Activated CD4-positive, alpha-beta T cell treated with anti-CD3 and anti-CD28 coated beads, Interleukin-2, amount 10 ng/mL, durations not matched to agents 24 days and 14 days (primary cell): ENCODE measurements at regions not wholly inside any gene's neighbourhood (a gene's known extent, or its start where the extent isn't known, plus 50 kb on each side); places are given as distances from the start of the nearest gene placed in this dataset.
"Not testable (repeated sequence)": the region's sequence is repeated elsewhere in the genome, so short reads cannot be mapped to it uniquely, and the experiment has no call there.

Source experiments
- DNase-seq: peaks from one replicate; pipeline ENCODE4 v3.0.0; 2022
- H3K27ac Mint-ChIP-seq: one replicate; pipeline ENCODE4 v1.8.0; 2022; ENCODE audit warnings: mild to moderate bottlenecking, mixed read lengths
- H3K27me3 Mint-ChIP-seq: one replicate; pipeline ENCODE4 v1.8.0; 2022; ENCODE audit warnings: mixed read lengths
- H3K36me3 Mint-ChIP-seq: one replicate; pipeline ENCODE4 v1.8.0; 2022; ENCODE audit warnings: low read depth, mild to moderate bottlenecking, mixed read lengths
- H3K4me1 Mint-ChIP-seq: one replicate; pipeline ENCODE4 v1.8.0; 2021; ENCODE audit warnings: mixed read lengths
- H3K4me3 Mint-ChIP-seq: one replicate; pipeline ENCODE4 v1.8.0; 2022; ENCODE audit warnings: mild to moderate bottlenecking, moderate library complexity, mixed read lengths
- H3K9me3 Mint-ChIP-seq: one replicate; pipeline ENCODE4 v1.8.0; 2021; ENCODE audit warnings: mixed read lengths
- intact Hi-C: fragments of 100-400 bp; cut with micrococcal nuclease; formaldehyde crosslinking; loops from one replicate; pipeline ENCODE4 v1.15.1; 2023

DNA sequence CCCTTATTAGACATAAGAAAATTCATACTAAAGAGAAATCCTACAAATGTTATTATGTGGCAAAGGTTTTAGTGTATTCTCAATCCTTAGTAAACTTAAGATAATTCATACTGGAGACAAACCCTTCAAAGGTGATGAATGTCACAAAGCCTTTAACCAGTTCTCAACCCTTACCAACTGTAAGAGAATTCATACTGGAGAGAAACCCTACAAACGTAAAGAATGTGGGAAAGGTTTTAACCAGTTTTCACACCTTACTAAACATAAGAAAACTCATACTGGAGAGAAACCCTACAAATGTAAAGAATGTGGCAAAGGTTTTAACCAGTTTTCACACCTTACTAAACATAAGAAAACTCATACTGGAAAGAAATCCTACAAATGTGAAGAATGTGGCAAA lies 93.2 kb downstream of the ZNF680 start:
- Mint-ChIP-seq H3K4me1 (no peaks in the 10 kb centered on the region), H3K36me3 (no peaks in the 10 kb centered on the region), H3K9me3 (peaks cover 10% of the 10 kb centered on the region), H3K27ac (no peak overlapping the region), H3K4me3 (no peak overlapping the region), H3K27me3 (no peaks in the 10 kb centered on the region)
- DNase-seq = no peak
- intact Hi-C loops = no loop called here

DNA sequence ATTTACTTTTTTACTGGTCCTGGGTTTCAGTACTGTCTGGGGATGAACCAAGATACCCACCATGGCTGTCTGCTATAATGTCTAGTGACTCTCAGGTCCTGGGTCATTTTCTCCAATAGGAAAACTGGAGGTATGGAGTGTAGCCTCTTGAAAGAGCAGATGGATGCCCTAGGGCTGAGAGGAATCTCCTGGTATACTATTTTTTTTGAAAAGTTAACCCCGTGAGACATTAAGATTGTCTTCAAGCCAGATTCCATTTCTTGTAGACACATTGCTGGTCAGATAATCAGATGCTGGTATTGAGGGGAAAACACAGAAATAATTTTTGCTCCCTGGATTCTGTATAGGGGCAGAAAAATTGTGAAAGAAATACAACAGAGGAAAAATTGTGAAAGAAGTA lies 97.3 kb downstream of the ZNF680 start:
- no peak overlapping the region for H3K27ac Mint-ChIP-seq
- no peaks in the 10 kb centered on the region for H3K27me3 Mint-ChIP-seq
- no peak for DNase-seq
- no peaks in the 10 kb centered on the region for H3K36me3 Mint-ChIP-seq
- H3K4me1 Mint-ChIP-seq = no peaks in the 10 kb centered on the region
- H3K4me3 Mint-ChIP-seq = no peak overlapping the region
- peaks cover 10% of the 10 kb centered on the region for H3K9me3 Mint-ChIP-seq
- intact Hi-C loops = no loop called here

GRCh38 chr7:64463636-64464375 lies 99.1 kb downstream of the ZNF680 start:
- Mint-ChIP-seq H3K27me3 (no peaks in the 10 kb centered on the region), H3K4me1 (no peaks in the 10 kb centered on the region), H3K4me3 (peak overlapping the region; percentile 48), H3K9me3 (peaks cover 8% of the 10 kb centered on the region), H3K27ac (peak overlapping the region; percentile 15), H3K36me3 (no peaks in the 10 kb centered on the region)
- DNase-seq = peak; percentile 63
- intact Hi-C loops = no loop called here

- H3K4me1 Mint-ChIP-seq, H3K4me3 Mint-ChIP-seq, H3K9me3 Mint-ChIP-seq, DNase-seq, H3K27me3 Mint-ChIP-seq, H3K36me3 Mint-ChIP-seq, H3K27ac Mint-ChIP-seq, intact Hi-C loops: not testable (repeated sequence)
Observed at GRCh38 chr7:64459858-64460257, 103.0 kb downstream of the ZNF680 start.

DNA sequence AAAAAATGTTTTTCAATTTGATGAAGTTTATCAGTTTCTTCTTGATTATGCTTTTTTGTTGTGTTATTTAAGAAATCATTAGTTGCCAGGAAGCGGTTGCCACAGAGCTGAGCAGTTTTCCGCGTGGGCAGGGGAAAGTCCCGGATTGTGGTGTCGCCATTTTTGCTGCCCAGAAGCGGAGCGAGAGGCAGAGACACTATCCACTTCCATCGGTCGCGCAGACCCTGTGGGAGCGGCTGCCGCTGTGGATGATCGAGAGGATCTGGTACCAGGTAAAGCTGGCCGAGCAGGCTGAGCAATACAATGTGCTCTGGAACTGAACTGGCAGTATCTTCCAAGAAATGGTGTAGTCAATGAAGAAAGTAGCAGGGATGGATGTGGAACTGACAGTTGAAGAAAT lies 119.8 kb downstream of the ZNF736 start:
- Mint-ChIP-seq H3K9me3 (peaks cover 9% of the 10 kb centered on the region), H3K4me1 (no peaks in the 10 kb centered on the region), H3K36me3 (no peaks in the 10 kb centered on the region), H3K4me3 (no peak overlapping the region), H3K27me3 (no peaks in the 10 kb centered on the region), H3K27ac (no peak overlapping the region)
- intact Hi-C loops = no loop called here
- no peak for DNase-seq

DNA sequence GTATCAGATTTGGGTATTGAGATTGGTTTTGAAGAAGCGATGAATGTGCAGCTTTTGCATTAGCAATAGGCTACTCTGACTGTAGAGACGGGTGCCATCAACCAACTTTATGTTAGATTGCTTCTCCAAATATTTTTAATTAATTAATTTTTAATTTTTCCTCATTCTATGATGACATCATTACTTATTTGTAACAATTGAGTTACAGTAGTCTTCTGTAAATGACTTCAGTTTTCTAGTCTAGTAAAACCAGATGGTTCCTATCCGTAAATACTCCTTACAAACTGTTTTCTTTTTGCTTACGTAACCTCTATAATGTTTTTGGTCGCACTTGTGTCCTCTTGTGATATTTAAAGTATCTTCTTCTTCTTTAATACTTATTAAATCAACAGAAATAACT lies 118.1 kb downstream of the ZNF736 start:
- Mint-ChIP-seq H3K27me3 (no peaks in the 10 kb centered on the region), H3K27ac (no peak overlapping the region), H3K36me3 (no peaks in the 10 kb centered on the region), H3K4me3 (no peak overlapping the region), H3K4me1 (no peaks in the 10 kb centered on the region), H3K9me3 (peaks cover 9% of the 10 kb centered on the region)
- intact Hi-C loops = no loop called here
- no peak for DNase-seq

DNA sequence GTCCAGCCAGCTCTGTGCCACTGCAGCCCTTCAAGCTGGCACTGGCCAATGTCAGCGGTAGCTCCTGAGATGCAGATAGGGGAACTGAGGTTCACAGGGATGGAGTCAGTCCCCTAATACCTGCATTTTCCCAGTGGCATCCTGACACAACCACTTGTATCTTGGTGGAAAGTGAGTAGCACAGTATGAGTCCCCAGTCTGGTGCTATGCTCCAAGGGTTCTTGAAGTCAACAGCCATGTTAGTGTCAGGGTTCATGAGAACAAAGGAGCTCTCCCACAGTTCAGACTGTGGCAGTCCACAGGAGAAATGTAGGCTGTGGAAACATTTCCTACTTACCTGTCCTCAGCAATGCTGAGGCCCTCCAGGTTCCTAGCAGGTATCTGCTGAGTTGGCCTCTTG lies 115.5 kb downstream of the ZNF736 start:
- DNase-seq = no peak
- no peak overlapping the region for H3K4me3 Mint-ChIP-seq
- no peaks in the 10 kb centered on the region for H3K4me1 Mint-ChIP-seq
- H3K27me3 Mint-ChIP-seq = no peaks in the 10 kb centered on the region
- no peak overlapping the region for H3K27ac Mint-ChIP-seq
- H3K9me3 Mint-ChIP-seq = peaks cover 9% of the 10 kb centered on the region
- H3K36me3 Mint-ChIP-seq = no peaks in the 10 kb centered on the region
- intact Hi-C loops = no loop called here

DNA sequence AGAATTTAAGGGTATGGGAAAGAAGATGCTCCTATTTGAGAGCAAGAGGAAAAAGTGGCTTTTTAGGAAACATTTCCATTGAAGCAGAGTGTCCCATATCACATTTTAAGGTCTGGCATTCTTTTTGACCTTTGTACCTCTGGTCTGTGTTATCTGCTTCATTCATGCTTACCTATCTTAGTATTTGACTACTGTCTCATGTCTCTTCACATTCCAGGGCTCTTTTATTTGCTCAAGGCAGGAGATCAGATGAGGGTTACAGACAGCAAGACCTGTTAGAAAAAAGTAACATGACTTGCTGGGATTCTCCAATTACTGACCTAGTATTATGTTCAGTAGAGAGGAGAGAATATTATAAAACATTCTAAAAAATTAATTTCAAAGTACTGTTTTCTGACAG lies 111.7 kb downstream of the ZNF736 start:
- intact Hi-C loops = not testable (repeated sequence)

GRCh38 chr7:64407148-64407547 lies 93.4 kb downstream of the ZNF736 start:
- DNase-seq = no peak
- intact Hi-C loops = no loop called here
- no peak overlapping the region for H3K4me3 Mint-ChIP-seq
- no peaks in the 10 kb centered on the region for H3K36me3 Mint-ChIP-seq
- no peaks in the 10 kb centered on the region for H3K4me1 Mint-ChIP-seq
- H3K9me3 Mint-ChIP-seq = peaks cover 18% of the 10 kb centered on the region
- H3K27ac Mint-ChIP-seq = no peak overlapping the region
- H3K27me3 Mint-ChIP-seq = no peaks in the 10 kb centered on the region

More for the DNA sequence above, 111.7 kb downstream of the ZNF736 start:
- not testable (repeated sequence) for H3K36me3 Mint-ChIP-seq, H3K4me3 Mint-ChIP-seq, H3K4me1 Mint-ChIP-seq, H3K9me3 Mint-ChIP-seq, DNase-seq, H3K27me3 Mint-ChIP-seq, H3K27ac Mint-ChIP-seq
